ENCODE measurements at regions not wholly inside any gene's neighbourhood (a gene's known extent, or its start where the extent isn't known, plus 50 kb on each side); places are given as distances from the start of the nearest gene placed in this dataset.

- peaks cover 0 to 18% of the 10 kb centered on the region in 2 donors for H3K4me1 ChIP-seq (ENCODE audit: control insufficient read depth in 1 of 2, insufficient read depth in 2 of 2, low read length in 2 of 2)
- no peak overlapping the region for H3K27ac ChIP-seq (ENCODE audit: low read length)
- H3K4me3 ChIP-seq (ENCODE audit: low read depth in 1 of 2, low read length in 2 of 2): no peak overlapping the region
- H3K36me3 ChIP-seq (ENCODE audit: control insufficient read depth in 1 of 2, insufficient read depth in 2 of 2, low read length in 2 of 2): peaks cover 0 to 4% of the 10 kb centered on the region in 2 donors
- H3K27me3 ChIP-seq (ENCODE audit: low read depth, low read length): no peaks in the 10 kb centered on the region
- H3K9me3 ChIP-seq (ENCODE audit: control insufficient read depth in 1 of 2, low read length in 2 of 2): no peaks in the 10 kb centered on the region
Observed at GRCh38 chr9:18397076-18397475, 76.9 kb upstream of the ADAMTSL1 start.

- no peaks in the 10 kb centered on the region for H3K27me3 ChIP-seq (ENCODE audit: low read depth, low read length)
- H3K36me3 ChIP-seq (ENCODE audit: control insufficient read depth in 1 of 2, insufficient read depth in 2 of 2, low read length in 2 of 2): peaks cover 0 to 4% of the 10 kb centered on the region in 2 donors
- peaks cover 0 to 15% of the 10 kb centered on the region in 2 donors for H3K4me1 ChIP-seq (ENCODE audit: control insufficient read depth in 1 of 2, insufficient read depth in 2 of 2, low read length in 2 of 2)
- no peak overlapping the region for H3K4me3 ChIP-seq (ENCODE audit: low read depth in 1 of 2, low read length in 2 of 2)
- no peak overlapping the region for H3K27ac ChIP-seq (ENCODE audit: low read length)
- H3K9me3 ChIP-seq (ENCODE audit: control insufficient read depth in 1 of 2, low read length in 2 of 2): no peaks in the 10 kb centered on the region
Observed at GRCh38 chr9:18398038-18398437, 75.9 kb upstream of the ADAMTSL1 start.

- H3K27me3 ChIP-seq (ENCODE audit: low read depth, low read length): no peaks in the 10 kb centered on the region
Observed at GRCh38 chr9:18404434-18405029, 69.4 kb upstream of the ADAMTSL1 start.

GRCh38 chr9:18405240-18405639, 68.7 kb upstream of the ADAMTSL1 start:
- Histone ChIP-seq H3K36me3 (ENCODE audit: control insufficient read depth in 1 of 2, insufficient read depth in 2 of 2, low read length in 2 of 2) (no peaks in the 10 kb centered on the region), H3K27ac (ENCODE audit: low read length) (no peak overlapping the region), H3K4me3 (ENCODE audit: low read depth in 1 of 2, low read length in 2 of 2) (no peak overlapping the region), H3K4me1 (ENCODE audit: control insufficient read depth in 1 of 2, insufficient read depth in 2 of 2, low read length in 2 of 2) (peaks cover 0 to 7% of the 10 kb centered on the region in 2 donors), H3K27me3 (ENCODE audit: low read depth, low read length) (no peaks in the 10 kb centered on the region), H3K9me3 (ENCODE audit: control insufficient read depth in 1 of 2, low read length in 2 of 2) (no peaks in the 10 kb centered on the region)

More at GRCh38 chr9:18404434-18405029, 69.4 kb upstream of the ADAMTSL1 start:
- no peak overlapping the region for H3K4me3 ChIP-seq (ENCODE audit: low read depth in 1 of 2, low read length in 2 of 2)
- H3K27ac ChIP-seq (ENCODE audit: low read length): no peak overlapping the region
- H3K36me3 ChIP-seq (ENCODE audit: control insufficient read depth in 1 of 2, insufficient read depth in 2 of 2, low read length in 2 of 2): no peaks in the 10 kb centered on the region
- H3K4me1 ChIP-seq (ENCODE audit: control insufficient read depth in 1 of 2, insufficient read depth in 2 of 2, low read length in 2 of 2): peaks cover 0 to 7% of the 10 kb centered on the region in 2 donors
- no peaks in the 10 kb centered on the region for H3K9me3 ChIP-seq (ENCODE audit: control insufficient read depth in 1 of 2, low read length in 2 of 2)

- no peaks in the 10 kb centered on the region for H3K4me1 ChIP-seq (ENCODE audit: control insufficient read depth in 1 of 2, insufficient read depth in 2 of 2, low read length in 2 of 2)
- H3K27ac ChIP-seq (ENCODE audit: low read length): no peak overlapping the region
Observed at GRCh38 chr9:18410983-18411382, 63.0 kb upstream of the ADAMTSL1 start.

GRCh38 chr9:18421391-18421790, 52.6 kb upstream of the ADAMTSL1 start:
- H3K4me1 ChIP-seq (ENCODE audit: control insufficient read depth in 1 of 2, insufficient read depth in 2 of 2, low read length in 2 of 2): no peaks in the 10 kb centered on the region
- H3K4me3 ChIP-seq (ENCODE audit: low read depth in 1 of 2, low read length in 2 of 2): no peak overlapping the region
- H3K9me3 ChIP-seq (ENCODE audit: control insufficient read depth in 1 of 2, low read length in 2 of 2): no peaks in the 10 kb centered on the region
- no peaks in the 10 kb centered on the region for H3K27me3 ChIP-seq (ENCODE audit: low read depth, low read length)
- no peak overlapping the region for H3K27ac ChIP-seq (ENCODE audit: low read length)
- no peaks in the 10 kb centered on the region for H3K36me3 ChIP-seq (ENCODE audit: control insufficient read depth in 1 of 2, insufficient read depth in 2 of 2, low read length in 2 of 2)

More at GRCh38 chr9:18410983-18411382, 63.0 kb upstream of the ADAMTSL1 start:
- Histone ChIP-seq H3K27me3 (ENCODE audit: low read depth, low read length) (no peaks in the 10 kb centered on the region), H3K4me3 (ENCODE audit: low read depth in 1 of 2, low read length in 2 of 2) (no peak overlapping the region), H3K36me3 (ENCODE audit: control insufficient read depth in 1 of 2, insufficient read depth in 2 of 2, low read length in 2 of 2) (no peaks in the 10 kb centered on the region), H3K9me3 (ENCODE audit: control insufficient read depth in 1 of 2, low read length in 2 of 2) (no peaks in the 10 kb centered on the region)

- no peak overlapping the region for H3K4me3 ChIP-seq (ENCODE audit: low read depth in 1 of 2, low read length in 2 of 2)
- no peaks in the 10 kb centered on the region for H3K4me1 ChIP-seq (ENCODE audit: control insufficient read depth in 1 of 2, insufficient read depth in 2 of 2, low read length in 2 of 2)
- no peak overlapping the region for H3K27ac ChIP-seq (ENCODE audit: low read length)
- H3K27me3 ChIP-seq (ENCODE audit: low read depth, low read length): no peaks in the 10 kb centered on the region
- H3K9me3 ChIP-seq (ENCODE audit: control insufficient read depth in 1 of 2, low read length in 2 of 2): no peaks in the 10 kb centered on the region
- no peaks in the 10 kb centered on the region for H3K36me3 ChIP-seq (ENCODE audit: control insufficient read depth in 1 of 2, insufficient read depth in 2 of 2, low read length in 2 of 2)
Observed at GRCh38 chr9:18422296-18423036, 51.5 kb upstream of the ADAMTSL1 start.

- Histone ChIP-seq H3K4me3 (ENCODE audit: low read depth in 1 of 2, low read length in 2 of 2) (no peak overlapping the region), H3K4me1 (ENCODE audit: control insufficient read depth in 1 of 2, insufficient read depth in 2 of 2, low read length in 2 of 2) (no peaks in the 10 kb centered on the region), H3K9me3 (ENCODE audit: control insufficient read depth in 1 of 2, low read length in 2 of 2) (no peaks in the 10 kb centered on the region), H3K27me3 (ENCODE audit: low read depth, low read length) (no peaks in the 10 kb centered on the region), H3K36me3 (ENCODE audit: control insufficient read depth in 1 of 2, insufficient read depth in 2 of 2, low read length in 2 of 2) (no peaks in the 10 kb centered on the region), H3K27ac (ENCODE audit: low read length) (no peak overlapping the region)
Observed at GRCh38 chr9:18423791-18424531, 50.0 kb upstream of the ADAMTSL1 start.

Measured in muscle layer of duodenum (tissue), 2 donors.